HG03103 (cell line): ENCODE measurements at regions not wholly inside any gene's neighbourhood (a gene's known extent, or its start where the extent isn't known, plus 50 kb on each side); places are given as distances from the start of the nearest gene placed in this dataset.
A peak's percentile ranks its signal among the peaks of the same experiment; 100 is the strongest.
"Not testable (repeated sequence)": the region's sequence is repeated elsewhere in the genome, so short reads cannot be mapped to it uniquely, and the experiment has no call there.

Experiments used
- ATAC-seq: cut with Tn5 transposase; IDR thresholded peaks from one replicate; pipeline ENCODE4 v1.9.1; 2021; ENCODE audit warnings: low read depth; ENCODE audit not compliant: unreplicated experiment

DNA sequence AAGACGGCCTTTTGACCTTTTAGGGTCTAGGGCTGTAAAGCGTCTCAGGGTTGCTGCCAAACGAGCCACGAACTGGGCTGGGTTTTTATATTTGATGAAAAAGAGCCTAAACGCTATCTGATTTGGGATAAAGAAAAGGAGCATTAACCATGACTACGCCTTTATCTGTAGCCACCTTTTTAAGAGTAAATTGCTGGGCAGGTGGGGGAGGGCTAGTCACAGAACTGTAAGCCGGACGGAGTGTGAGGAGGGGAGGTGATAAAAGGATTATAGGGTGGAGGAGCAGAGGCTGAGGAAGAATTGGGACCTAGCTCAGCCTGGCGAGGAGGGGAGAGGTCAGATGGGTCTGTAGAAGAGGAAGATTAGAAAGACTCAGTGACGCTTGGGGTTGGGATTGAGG is 419.5 kb upstream of the LMO3 start:
- ATAC-seq, result not testable (repeated sequence)

DNA sequence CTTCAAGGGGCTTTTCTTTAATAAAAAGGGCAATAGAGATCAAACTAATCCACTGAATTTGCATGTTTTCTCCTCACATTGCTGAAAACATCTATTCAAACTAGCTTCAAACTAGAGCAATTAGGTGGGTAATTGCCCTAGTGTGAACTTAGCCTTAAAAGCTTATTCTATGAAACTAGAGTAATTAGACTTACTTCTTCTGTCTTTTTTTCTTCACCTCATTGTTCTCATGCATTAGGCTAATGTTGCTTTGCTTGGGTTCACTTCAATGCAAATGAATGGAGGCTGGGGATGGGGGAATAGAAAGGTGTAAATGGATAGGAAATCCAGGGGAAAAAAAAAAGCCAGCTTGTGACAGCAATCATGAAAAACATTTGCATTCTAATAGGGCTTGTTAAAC is 414.8 kb upstream of the LMO3 start:
- ATAC-seq, result no peak

- no peak for ATAC-seq
These were observed 411.4 kb upstream of the LMO3 start for GRCh38 chr12:17017402-17017801.

DNA sequence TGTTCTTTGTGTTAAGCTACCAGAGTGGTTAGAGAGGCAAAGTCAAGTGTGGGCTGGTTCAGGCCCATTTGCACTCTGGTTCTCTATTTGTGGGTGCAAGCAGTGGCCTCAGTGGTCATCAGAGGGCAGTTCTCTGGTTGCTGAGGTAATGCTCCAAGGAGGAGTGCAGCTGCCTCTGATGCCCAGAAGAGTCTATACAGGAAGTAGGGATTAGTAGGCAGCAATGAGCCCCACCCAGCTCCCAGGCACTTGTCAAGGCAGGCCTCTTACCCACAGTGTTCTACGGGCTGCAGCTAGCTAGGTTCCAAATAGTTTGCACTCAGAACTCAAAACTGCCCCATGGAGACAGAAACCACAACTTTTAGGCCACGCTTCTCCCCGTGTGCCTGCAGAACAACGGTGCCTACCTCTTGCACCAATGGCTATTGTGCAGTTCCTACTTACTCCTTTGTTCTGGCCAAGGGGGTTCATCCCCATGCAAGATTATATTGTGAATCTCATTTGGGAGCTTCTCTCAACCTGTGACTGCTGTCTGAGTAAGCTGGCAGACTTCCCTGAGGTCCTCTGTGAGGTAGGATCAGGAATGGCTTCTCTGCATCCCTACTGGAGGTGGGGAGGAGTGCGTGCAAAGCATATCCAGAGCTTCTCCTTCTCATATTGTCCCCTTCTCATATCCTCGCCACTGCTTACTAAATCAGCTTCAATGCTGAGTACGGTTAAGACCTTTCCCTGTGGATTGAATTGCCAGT is 410.3 kb upstream of the LMO3 start:
- no peak for ATAC-seq

GRCh38 chr12:17015501-17015900 is 409.5 kb upstream of the LMO3 start:
- no peak for ATAC-seq

DNA sequence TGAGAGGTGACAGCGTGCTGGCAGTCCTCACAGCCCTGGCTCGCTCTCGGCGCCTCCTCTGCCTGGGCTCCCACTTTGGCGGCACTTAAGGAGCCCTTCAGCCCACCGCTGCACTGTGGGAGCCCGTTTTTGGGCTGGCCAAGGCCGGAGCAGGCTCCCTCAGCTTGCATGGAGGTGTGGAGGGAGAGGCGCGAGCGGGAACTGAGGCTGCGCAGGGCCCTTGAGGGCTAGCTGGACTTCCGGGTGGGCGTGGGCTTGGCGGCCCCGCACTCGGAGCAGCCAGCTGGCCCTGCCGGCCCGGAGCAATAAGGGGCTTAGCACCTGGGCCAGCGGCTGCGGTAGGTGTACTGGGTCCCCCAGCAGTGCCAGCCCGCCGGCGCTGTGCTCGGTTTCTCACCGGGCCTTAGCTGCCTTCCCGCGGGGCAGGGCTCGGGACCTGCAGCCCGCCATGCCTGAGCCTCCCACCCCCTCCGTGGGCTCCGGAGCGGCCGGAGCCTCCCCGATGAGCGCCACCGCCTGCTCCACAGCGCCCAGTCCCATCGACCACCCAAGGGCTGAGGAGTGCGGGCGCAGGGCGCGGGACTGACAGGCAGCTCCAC is 401.6 kb upstream of the LMO3 start:
- ATAC-seq, result not testable (repeated sequence)

DNA sequence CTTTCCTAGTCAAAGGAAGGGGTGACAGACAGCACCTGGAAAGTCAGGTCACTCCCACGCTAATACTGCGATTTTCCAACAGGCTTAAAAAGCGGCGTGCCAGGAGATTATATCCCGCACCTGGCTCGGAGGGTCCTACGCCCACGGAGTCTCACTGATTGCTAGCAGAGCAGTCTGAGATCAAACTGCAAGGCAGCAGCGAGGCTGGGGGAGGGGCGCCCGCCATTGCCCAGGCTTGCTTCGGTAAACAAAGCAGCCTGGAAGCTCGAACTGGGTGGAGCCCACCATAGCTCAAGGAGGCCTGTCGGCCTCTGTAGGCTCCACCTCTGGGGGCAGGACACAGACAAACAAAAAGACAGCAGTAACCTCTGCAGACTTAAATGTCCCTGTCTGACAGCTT is 392.6 kb upstream of the LMO3 start:
- not testable (repeated sequence) for ATAC-seq

DNA sequence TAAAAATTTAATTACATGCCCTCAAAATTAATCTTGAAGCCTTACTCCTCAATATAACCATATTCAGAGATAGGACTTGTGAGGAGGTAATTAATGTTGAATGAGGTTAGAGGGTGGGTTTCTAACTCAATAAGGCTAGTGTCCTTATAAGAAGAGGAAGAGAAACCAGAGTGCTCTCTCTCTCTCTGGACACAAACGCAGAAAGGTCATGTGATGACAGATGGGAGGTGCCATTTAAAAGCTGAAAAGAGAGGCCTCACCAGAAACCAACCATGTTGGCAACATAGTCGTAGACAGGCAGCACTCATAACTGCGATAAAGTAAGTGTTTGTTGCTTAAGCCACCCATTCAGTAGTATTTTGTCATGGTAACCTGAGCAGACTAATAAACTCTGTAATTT is 378.5 kb upstream of the LMO3 start:
- no peak for ATAC-seq

GRCh38 chr12:16972923-16973770 is 367.2 kb upstream of the LMO3 start:
- no peak for ATAC-seq

GRCh38 chr12:16962889-16963288 is 356.9 kb upstream of the LMO3 start:
- no peak for ATAC-seq

DNA sequence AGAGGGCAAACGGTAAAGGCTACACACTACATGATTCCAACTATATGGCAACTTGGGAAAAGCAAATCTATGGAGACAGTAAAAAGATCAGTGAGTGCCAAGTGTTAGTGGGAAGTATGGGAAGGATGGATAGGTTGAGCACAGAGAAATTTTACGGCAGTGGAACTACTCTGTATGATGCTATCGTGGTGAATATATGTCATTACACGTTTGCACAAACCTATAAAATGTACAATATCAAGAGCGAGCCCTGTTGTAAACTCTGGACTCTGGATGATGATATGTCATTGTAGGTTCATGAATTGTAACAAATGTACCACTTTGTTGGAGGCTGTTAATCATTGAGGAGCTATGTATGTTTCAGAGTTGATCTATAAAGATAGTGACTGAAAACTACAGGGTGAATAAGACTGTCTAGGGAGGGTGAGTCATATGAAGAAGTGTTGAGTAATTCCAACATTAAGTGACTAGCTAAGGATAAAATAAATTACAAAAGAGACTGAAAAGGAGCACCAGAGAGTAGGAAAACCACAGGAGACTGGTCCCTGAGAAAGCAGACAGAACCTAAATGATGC is 349.2 kb upstream of the LMO3 start:
- no peak for ATAC-seq

GRCh38 chr12:16949871-16950667 is 344.1 kb upstream of the LMO3 start:
- no peak for ATAC-seq

- no peak for ATAC-seq
These were observed 343.4 kb upstream of the LMO3 start for GRCh38 chr12:16949371-16949770.

DNA sequence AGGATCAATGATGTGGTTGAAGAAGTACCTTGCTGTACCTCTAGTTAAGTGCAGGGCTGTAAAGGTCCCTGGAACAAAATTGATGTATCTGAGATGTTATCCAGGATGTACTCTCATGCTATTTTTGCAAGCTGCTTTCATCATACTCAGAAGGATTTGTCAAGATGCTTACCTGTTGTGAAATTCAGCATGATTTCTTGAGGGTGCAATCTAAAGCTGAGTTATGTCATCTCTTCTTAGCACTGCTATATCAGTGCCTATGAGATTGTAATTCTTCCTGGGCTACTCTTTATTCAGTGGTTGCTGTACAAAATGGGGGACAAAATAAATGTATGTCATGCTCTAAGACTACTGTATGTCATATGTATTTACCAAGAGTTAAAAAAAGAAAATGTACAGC is 340.7 kb upstream of the LMO3 start:
- no peak for ATAC-seq

DNA sequence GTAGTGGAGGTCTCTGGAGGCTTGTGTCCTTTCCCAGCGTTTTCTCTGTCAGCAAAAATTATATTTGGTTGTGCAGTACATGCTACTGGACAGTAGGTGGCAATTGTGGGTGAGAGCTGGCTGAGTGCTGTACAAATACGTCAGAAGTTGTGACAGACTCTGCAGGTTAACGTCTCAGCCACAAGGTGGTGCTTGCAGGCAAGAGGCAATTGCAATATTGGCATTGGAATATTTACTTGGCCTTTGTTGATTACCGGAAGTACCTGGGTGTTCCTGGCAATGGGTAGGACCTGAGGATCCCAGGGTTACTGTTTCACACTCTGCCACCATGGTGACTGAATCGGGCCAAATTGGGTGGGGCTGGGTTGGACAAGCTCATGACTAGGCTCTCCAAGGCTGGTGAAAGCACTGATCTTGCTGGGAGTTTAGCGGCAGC is 333.9 kb upstream of the LMO3 start:
- peak; percentile 100 for ATAC-seq

- no peak for ATAC-seq
These were observed 321.3 kb upstream of the LMO3 start for GRCh38 chr12:16927259-16927658.

DNA sequence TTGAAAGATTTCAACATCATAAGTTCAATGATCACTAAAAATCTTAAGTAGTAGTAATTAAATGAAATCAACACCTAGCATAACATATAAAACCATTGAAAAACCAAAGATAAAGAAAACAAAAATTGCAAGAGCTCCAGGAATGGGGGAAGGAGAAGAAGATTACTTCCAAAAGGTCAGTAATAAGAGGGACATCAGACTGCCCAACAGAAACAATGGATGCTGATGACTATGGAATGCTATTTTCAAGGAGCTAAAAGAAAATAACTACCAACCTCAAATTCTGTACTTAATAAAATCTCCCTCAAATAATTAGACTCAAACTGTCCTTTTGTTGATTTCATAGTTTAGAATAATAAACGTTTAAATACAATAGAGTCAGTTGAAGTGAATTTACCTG is 314.5 kb upstream of the LMO3 start:
- ATAC-seq, result no peak

- no peak for ATAC-seq
These were observed 313.6 kb upstream of the LMO3 start for GRCh38 chr12:16919551-16919950.

DNA sequence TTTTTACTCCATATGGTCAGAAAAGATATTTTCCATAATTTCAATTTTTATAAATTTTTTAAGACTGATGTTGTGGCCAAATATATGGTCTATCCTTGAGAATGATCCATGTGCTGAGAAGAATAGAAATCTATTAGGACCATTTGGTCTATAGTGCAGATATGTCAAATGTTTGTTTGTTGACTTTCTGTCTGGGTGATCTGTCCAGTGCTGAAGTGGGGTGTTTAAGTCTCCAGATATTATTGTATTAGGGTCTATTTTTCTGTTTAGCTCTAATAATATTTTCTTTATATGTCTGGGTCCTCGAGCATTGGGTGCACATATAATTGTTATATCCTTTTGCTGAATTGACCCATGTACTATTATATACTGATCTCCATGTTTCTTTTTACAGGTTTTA is 308.9 kb upstream of the LMO3 start:
- no peak for ATAC-seq

DNA sequence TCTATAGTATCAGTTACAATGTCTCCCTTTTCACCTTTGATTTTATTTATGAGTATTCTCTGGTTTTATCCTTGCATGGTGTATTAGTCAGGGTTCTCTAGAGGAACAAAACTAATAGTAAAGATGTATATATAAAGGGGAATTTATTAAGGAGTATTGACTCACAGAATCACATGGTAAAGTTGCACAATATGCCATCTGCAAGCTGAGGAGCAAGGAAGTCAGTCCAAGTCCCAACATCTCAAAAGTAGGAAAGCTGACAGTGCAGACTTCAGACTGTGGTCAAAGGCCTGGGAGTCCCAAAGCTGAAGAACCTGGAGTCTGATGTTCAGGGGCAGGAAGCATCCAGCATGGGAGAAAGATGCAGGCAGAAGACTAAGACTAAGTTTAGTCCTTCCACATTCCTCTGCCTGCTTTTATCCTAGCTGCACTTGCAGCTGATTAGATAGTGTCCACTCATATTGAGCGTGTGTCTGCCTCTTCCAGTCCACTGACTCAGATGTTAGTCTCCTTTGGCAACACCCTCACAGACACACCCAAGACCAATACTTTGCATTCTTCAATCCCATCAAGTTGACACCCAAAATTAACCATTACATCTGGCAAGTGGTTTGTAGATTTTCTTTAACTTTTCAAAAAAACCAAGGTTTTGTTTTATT is 308.0 kb upstream of the LMO3 start:
- no peak for ATAC-seq
